ENCODE measurements at regions not wholly inside any gene's neighbourhood (a gene's known extent, or its start where the extent isn't known, plus 50 kb on each side); places are given as distances from the start of the nearest gene placed in this dataset.
"Not testable (repeated sequence)": the region's sequence is repeated elsewhere in the genome, so short reads cannot be mapped to it uniquely, and the experiment has no call there.

DNA sequence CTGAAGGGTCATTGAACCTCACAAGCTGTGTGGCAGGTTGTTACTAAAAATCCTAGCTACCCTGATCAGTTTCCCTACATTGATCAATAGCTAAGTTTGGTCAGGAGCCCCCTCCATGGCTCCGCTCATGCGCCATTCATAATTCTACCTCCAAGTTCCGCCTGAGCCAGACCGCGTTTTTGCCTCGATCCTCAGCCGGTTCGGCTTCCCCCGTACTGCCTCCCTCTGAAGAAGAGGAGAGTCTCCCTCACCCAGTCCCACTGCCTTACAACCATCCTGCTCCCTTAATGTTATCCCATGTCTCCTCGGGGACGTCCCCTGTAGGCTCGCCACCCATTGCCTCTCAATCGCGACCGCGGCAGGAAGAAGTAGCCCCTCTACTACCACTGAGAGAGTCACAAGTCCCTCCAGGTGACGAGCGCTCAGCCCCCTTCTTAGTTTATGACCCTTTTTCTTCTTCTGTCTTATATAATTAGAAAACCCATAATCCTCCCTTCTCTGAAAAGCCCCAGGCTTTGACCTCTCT lies 158.2 kb downstream of the DEFB131A start:
- peaks cover 47% of the 10 kb centered on the region for H3K4me1 Mint-ChIP-seq
- no peaks in the 10 kb centered on the region for H3K36me3 Mint-ChIP-seq (ENCODE audit: low read depth)
- H3K27me3 Mint-ChIP-seq (ENCODE audit: low read depth) = no peaks in the 10 kb centered on the region
- H3K27ac Mint-ChIP-seq = peak overlapping the region in 2 of 3 experiments; percentile 45 to 85
- H3K9me3 Mint-ChIP-seq = no peaks in the 10 kb centered on the region
- peak overlapping the region in 2 of 3 experiments; percentile 48 to 66 for H3K4me3 Mint-ChIP-seq
- TF ChIP-seq, protein P1, sequence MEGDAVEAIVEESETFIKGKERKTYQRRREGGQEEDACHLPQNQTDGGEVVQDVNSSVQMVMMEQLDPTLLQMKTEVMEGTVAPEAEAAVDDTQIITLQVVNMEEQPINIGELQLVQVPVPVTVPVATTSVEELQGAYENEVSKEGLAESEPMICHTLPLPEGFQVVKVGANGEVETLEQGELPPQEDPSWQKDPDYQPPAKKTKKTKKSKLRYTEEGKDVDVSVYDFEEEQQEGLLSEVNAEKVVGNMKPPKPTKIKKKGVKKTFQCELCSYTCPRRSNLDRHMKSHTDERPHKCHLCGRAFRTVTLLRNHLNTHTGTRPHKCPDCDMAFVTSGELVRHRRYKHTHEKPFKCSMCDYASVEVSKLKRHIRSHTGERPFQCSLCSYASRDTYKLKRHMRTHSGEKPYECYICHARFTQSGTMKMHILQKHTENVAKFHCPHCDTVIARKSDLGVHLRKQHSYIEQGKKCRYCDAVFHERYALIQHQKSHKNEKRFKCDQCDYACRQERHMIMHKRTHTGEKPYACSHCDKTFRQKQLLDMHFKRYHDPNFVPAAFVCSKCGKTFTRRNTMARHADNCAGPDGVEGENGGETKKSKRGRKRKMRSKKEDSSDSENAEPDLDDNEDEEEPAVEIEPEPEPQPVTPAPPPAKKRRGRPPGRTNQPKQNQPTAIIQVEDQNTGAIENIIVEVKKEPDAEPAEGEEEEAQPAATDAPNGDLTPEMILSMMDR (IDR thresholded peaks at IDR 0.05; ENCODE audit: unreplicated experiment in 3 of 3) = no peak

DNA sequence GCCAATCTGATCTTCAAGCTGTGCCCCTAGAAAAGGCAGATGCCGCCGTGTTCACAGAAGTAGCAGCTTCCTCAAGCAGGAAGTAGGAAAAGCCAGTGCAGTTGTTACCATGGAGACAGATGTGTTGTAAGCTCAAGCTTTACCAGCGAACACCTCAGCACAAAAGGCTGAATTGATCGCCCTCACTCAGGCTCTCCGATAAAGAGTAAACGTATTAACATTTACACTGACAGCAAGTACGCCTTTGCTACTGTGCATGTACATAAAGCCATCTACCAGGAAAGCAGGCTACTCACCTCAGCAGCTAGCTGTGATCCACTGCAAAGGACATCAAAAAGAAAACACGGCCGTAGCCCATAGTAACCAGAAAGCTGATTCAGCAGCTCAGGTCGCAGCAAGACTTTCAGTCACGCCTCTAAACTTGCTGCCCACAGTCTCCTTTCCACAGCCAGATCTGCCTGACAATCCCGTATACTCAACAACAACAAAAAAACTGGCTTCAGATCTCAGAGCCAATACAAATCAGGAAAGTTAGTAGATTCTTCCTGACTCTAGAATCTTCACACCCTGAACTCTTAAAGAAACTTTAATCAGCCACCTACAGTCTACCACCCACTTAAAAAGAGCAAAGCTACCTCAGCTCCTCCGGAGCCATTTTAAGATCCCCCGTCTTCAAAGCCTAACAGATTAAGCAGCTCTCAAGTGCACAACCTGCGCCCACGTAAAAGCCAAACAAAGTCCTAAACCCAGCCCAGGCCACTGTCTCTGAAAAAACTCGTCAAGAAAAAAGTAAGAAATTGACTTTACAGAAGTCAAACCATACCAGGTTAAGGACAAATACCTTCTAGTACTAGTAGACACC lies 160.0 kb downstream of the DEFB131A start:
- not testable (repeated sequence) for H3K9me3 Mint-ChIP-seq

DNA sequence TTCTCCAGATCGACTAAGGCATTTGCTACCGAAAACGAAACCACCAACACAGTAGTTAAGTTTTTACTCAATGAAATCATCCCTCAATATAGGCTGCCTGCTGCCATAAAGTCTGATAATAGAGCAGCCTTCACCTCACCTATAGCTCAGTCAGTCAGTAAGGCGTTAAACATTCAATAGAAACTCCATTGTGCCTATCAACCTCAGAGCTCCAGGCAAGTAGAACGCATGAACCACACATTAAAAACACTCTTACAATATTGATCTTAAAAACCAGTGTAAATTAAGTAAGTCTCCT lies 160.6 kb downstream of the DEFB131A start:
- peak overlapping the region; percentile 60 to 84 (median 79) for H3K4me3 Mint-ChIP-seq
- H3K27ac Mint-ChIP-seq = peak overlapping the region; percentile 85 to 94 (median 89)
- H3K27me3 Mint-ChIP-seq (ENCODE audit: low read depth); H3K9me3 Mint-ChIP-seq; H3K36me3 Mint-ChIP-seq (ENCODE audit: low read depth): not testable (repeated sequence)
- H3K4me1 Mint-ChIP-seq = peaks cover 47% of the 10 kb centered on the region

More for the DNA sequence above, 160.0 kb downstream of the DEFB131A start:
- not testable (repeated sequence) for H3K36me3 Mint-ChIP-seq (ENCODE audit: low read depth); H3K27me3 Mint-ChIP-seq (ENCODE audit: low read depth)
- H3K27ac Mint-ChIP-seq = peak overlapping the region; percentile 85 to 94 (median 89)
- H3K4me1 Mint-ChIP-seq = peaks cover 47% of the 10 kb centered on the region
- H3K4me3 Mint-ChIP-seq = peak overlapping the region; percentile 60 to 84 (median 79)

DNA sequence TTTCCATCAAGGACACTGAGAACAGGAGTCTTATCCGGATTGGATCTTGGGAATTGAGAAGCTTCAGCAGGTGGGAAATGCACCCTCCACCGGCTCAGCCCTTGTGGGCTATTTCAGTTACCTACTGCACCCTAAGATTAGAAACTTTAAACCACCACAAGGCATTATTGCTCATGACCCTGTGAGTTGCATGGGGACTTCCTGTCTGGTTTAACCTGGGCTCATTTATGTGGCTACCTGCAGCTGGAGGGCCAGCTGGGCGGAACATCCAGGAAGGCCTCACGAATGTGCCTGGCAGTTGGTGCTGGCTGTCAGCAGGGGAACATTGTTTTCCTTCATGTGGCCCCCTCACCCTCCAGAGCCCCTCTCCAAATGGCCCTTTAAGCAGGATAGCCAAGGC lies 164.1 kb downstream of the DEFB131A start:
- no peaks in the 10 kb centered on the region for H3K27me3 Mint-ChIP-seq (ENCODE audit: low read depth)
- no peak overlapping the region for H3K4me3 Mint-ChIP-seq
- no peaks in the 10 kb centered on the region for H3K36me3 Mint-ChIP-seq (ENCODE audit: low read depth)
- H3K27ac Mint-ChIP-seq = no peak overlapping the region
- TF ChIP-seq, protein P1 (IDR thresholded peaks at IDR 0.05; ENCODE audit: unreplicated experiment in 3 of 3) = no peak
- peaks cover 29% of the 10 kb centered on the region for H3K4me1 Mint-ChIP-seq
- peaks cover 3% of the 10 kb centered on the region for H3K9me3 Mint-ChIP-seq

DNA sequence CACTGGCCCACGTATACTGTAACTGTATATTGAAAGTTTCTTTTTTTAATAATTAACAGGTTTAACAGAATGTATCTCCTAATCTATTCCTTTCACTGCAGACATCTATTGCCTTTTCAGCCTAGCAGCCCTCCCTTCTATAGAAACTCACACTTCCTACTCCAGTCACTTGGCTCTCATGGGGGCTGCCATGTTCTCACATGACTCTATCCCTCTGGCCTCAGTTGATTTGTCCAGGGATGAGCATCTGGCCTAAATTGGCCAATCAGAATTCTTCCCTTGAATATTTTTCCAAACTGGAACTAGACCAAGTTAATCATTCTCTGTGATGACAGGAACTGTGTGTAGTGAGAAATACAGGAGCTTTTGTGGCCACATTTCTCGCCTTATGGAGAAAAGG lies 166.1 kb downstream of the DEFB131A start:
- not testable (repeated sequence) for H3K4me3 Mint-ChIP-seq; H3K27me3 Mint-ChIP-seq (ENCODE audit: low read depth); H3K9me3 Mint-ChIP-seq; H3K4me1 Mint-ChIP-seq; H3K27ac Mint-ChIP-seq; H3K36me3 Mint-ChIP-seq (ENCODE audit: low read depth)

DNA sequence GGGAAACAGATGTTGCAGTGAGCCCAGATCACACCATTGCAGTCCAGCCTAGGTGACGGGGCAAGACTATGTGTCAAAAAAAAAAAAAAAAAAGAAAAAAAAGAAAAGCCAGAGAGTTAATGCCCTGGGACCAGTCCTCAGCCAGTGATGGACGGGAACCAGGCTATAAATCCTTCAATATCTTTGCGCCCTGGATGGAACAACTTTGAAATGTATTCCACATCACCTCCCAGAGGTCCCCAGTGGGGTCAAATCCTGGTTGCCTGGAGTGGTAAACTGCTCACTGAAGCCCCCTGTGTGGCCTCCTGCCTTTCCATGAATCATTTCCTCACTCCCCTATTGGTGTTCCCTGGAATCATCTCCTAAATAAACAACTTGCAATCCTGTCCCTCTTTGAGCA lies 166.9 kb downstream of the DEFB131A start:
- no peak overlapping the region for H3K27ac Mint-ChIP-seq
- no peaks in the 10 kb centered on the region for H3K27me3 Mint-ChIP-seq (ENCODE audit: low read depth)
- H3K36me3 Mint-ChIP-seq (ENCODE audit: low read depth) = no peaks in the 10 kb centered on the region
- peaks cover under 1% of the 10 kb centered on the region for H3K4me1 Mint-ChIP-seq
- TF ChIP-seq, protein P1 (IDR thresholded peaks at IDR 0.05; ENCODE audit: unreplicated experiment in 3 of 3) = no peak
- H3K4me3 Mint-ChIP-seq = no peak overlapping the region
- H3K9me3 Mint-ChIP-seq = peaks cover 3% of the 10 kb centered on the region

DNA sequence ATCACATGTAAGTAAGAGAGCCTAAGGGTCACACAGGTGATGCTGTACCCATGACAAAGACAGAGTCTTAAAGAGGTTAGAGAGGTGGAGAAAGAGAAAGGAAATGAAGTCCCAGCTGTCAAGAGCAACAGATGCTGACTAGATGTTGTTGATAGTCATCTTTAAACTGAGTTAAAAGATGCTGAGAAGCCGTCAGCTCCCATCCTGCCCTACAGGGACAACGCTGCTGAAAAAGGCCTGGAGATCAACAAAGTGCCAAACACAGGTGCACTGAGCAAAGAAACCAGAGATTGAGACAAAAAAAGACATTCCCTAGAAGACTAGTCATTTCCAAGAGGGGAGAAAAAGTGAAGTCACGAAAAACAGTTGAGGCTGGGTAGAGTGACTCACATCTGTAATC lies 145.0 kb upstream of the DRD5 start:
- not testable (repeated sequence) for H3K27me3 Mint-ChIP-seq (ENCODE audit: low read depth); H3K4me1 Mint-ChIP-seq; H3K36me3 Mint-ChIP-seq (ENCODE audit: low read depth); H3K4me3 Mint-ChIP-seq; H3K9me3 Mint-ChIP-seq; H3K27ac Mint-ChIP-seq

DNA sequence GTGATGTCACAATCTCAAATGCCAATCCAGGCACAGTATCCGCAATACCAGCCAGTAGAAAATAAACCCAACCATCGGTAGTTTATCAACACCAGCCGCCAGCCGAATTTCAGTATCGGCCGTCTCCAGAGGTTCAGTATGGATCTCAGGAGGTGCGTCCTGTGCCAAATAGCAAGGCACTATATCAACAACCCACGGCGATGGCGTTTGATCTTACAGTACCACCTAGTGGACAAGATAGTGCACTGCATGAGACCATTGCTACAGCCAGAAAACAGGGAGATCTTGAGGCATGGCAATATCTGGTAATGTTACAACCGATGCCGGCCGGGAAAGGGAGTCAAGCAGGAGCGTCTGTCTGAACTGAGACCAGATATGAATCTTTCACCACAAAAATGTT lies 121.8 kb upstream of the DRD5 start:
- not testable (repeated sequence) for H3K36me3 Mint-ChIP-seq (ENCODE audit: low read depth); H3K9me3 Mint-ChIP-seq; H3K27me3 Mint-ChIP-seq (ENCODE audit: low read depth)
- Mint-ChIP-seq H3K27ac (peak overlapping the region in 1 of 3 experiments; percentile 64), H3K4me1 (peaks cover 39% of the 10 kb centered on the region), H3K4me3 (peak overlapping the region in 2 of 3 experiments; percentile 9 to 44)
- TF ChIP-seq, protein P1 (IDR thresholded peaks at IDR 0.05; ENCODE audit: unreplicated experiment in 3 of 3) = peak; percentile 52 to 54 (median 52)

DNA sequence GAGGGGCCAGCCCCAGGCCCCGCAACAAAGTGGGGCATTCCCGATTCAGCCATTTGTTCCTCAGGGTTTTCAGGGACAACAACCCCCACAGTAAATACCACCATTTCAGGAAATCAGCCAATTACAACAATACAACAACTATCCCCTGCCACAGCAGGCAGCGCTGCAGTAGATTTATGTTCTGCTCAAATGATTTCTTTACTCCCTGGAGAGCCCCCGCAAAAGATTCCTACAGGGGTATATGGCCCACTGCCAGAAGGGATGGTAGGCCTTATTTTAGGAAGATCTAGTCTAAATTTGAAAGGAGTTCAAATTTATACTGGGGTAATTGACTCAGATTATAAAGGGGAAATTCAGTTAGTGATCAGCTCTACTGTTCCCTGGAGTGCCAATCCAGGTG lies 120.5 kb upstream of the DRD5 start:
- H3K4me1 Mint-ChIP-seq = peaks cover 39% of the 10 kb centered on the region
- H3K27ac Mint-ChIP-seq = peak overlapping the region in 1 of 3 experiments; percentile 61
- H3K4me3 Mint-ChIP-seq = peak overlapping the region in 1 of 3 experiments; percentile 28
- H3K36me3 Mint-ChIP-seq (ENCODE audit: low read depth); H3K9me3 Mint-ChIP-seq; H3K27me3 Mint-ChIP-seq (ENCODE audit: low read depth): not testable (repeated sequence)

DNA sequence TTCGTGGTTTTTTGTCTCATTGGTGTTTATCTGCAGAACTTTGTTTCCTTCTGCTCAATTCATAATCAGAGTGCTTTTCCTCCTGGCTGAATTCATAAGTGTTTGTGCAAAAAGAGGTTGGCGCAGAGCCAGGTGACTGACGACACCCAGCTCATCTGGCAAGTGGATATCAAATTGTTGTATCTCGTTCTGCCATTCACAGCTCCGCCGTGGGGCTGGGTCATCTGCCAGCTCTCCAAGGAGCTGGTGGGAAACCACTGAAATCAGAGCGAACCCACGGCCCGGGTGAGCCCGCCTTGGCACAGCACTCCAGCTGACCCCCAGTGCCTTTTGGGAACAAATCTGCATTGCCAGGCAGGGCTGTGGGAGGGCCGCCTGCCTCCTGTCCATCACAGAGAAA lies 110.7 kb upstream of the DRD5 start:
- H3K36me3 Mint-ChIP-seq (ENCODE audit: low read depth); H3K4me3 Mint-ChIP-seq; H3K4me1 Mint-ChIP-seq; H3K9me3 Mint-ChIP-seq; H3K27me3 Mint-ChIP-seq (ENCODE audit: low read depth); H3K27ac Mint-ChIP-seq: not testable (repeated sequence)

DNA sequence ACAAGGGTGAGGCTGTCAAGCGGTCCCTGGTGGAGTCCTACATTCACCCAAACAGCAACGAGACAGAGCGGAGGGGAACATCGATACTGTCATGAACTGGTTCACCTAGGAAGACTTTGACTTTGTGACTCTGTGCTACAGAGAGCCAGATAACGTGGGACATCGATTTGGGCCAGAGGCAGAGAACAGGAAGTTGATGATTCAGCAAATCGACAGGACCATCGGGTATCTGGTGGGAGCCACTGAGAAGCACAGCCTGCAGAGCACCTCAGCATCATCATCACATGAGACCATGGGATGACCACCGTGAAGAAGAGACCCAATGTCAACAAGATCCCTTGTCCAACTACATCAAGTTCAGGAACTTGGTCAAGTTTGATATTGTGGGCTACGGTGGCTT lies 104.1 kb upstream of the DRD5 start:
- H3K4me3 Mint-ChIP-seq; H3K36me3 Mint-ChIP-seq (ENCODE audit: low read depth); H3K9me3 Mint-ChIP-seq; H3K27ac Mint-ChIP-seq; H3K27me3 Mint-ChIP-seq (ENCODE audit: low read depth); H3K4me1 Mint-ChIP-seq: not testable (repeated sequence)
